Left ventricle myocardium inferior (tissue), 1 donor: ENCODE measurements at regions not wholly inside any gene's neighbourhood (a gene's known extent, or its start where the extent isn't known, plus 50 kb on each side); places are given as distances from the start of the nearest gene placed in this dataset.

Source experiments
- DNase-seq: peaks from one replicate; pipeline ENCODE4 v3.0.0-alpha.2; 2020
- H3K27ac ChIP-seq: fragments of 200-600 bp; replicated peaks from 2 replicates; pipeline ENCODE4 v1.8.0; 2021
- H3K27me3 ChIP-seq: fragments of 200-600 bp; 2 replicates; pipeline ENCODE4 v1.8.0; 2021; ENCODE audit warnings: low read depth
- H3K36me3 ChIP-seq: fragments of 200-600 bp; 2 replicates; pipeline ENCODE4 v1.8.0; 2021
- H3K4me1 ChIP-seq: fragments of 200-600 bp; 2 replicates; pipeline ENCODE4 v1.8.0; 2021
- H3K4me3 ChIP-seq: fragments of 200-600 bp; 2 replicates; pipeline ENCODE4 v1.8.0; 2021; ENCODE audit warnings: mild to moderate bottlenecking, moderate library complexity
- H3K9me3 ChIP-seq: fragments of 200-600 bp; replicated peaks from 2 replicates; pipeline ENCODE4 v1.8.0; 2021
- intact Hi-C: fragments of 100-400 bp; cut with micrococcal nuclease; formaldehyde crosslinking; loops from one replicate; pipeline ENCODE4 v1.11.0; 2022
- TF ChIP-seq, protein P1 (sequence below): fragments of 200-600 bp; IDR thresholded peaks from 2 replicates; pipeline ENCODE4 v1.8.0; 2021; ENCODE audit warnings: antibody characterized with exemption, mild to moderate bottlenecking, borderline replicate concordance
- donor health status: DM: no; HTN: yes; CAD: no; lungs with severe emphysema.

DNA sequence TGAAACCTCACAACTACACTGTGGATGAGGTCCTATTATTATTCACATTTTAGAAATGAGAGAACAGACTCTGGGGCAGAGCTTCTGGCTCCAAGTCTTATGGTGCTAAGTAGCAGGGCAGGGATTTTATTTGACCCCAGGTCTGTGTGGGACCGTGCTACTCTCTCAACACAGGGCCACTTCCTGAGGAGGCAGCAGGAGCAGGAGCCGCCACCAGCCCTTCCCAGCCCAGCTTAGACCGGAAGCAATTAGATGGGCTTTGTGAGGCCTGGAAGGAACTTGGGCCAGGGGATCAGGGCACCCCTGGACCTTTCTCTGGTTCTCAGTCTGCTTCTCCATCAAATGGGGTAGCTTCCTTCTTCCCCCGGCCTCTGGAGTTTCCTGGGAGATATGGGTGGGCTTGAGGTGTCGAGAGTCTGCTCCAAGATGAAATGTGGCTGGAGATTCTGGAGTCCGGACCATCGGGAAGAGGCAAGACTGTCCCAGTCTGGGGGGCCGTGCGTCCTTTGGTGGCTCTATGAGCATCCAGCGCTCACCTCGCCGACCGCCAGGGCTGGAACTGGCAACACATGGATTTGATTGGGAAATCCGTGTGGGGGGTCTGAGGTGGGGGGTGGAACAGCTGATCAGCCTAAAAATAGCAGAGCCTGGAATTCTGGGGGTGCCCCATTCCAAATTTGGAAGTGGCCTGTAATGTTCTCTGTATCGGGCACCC, 136.8 kb downstream of the FOXD2 start:
- H3K27ac ChIP-seq: no peak overlapping the region
- peaks cover 30% of the 10 kb centered on the region for H3K4me1 ChIP-seq
- no peaks in the 10 kb centered on the region for H3K9me3 ChIP-seq
- H3K27me3 ChIP-seq: peaks cover 65% of the 10 kb centered on the region
- H3K36me3 ChIP-seq: no peaks in the 10 kb centered on the region
- intact Hi-C loops: no loop called here
- no peak overlapping the region for H3K4me3 ChIP-seq
- TF ChIP-seq, protein P1, sequence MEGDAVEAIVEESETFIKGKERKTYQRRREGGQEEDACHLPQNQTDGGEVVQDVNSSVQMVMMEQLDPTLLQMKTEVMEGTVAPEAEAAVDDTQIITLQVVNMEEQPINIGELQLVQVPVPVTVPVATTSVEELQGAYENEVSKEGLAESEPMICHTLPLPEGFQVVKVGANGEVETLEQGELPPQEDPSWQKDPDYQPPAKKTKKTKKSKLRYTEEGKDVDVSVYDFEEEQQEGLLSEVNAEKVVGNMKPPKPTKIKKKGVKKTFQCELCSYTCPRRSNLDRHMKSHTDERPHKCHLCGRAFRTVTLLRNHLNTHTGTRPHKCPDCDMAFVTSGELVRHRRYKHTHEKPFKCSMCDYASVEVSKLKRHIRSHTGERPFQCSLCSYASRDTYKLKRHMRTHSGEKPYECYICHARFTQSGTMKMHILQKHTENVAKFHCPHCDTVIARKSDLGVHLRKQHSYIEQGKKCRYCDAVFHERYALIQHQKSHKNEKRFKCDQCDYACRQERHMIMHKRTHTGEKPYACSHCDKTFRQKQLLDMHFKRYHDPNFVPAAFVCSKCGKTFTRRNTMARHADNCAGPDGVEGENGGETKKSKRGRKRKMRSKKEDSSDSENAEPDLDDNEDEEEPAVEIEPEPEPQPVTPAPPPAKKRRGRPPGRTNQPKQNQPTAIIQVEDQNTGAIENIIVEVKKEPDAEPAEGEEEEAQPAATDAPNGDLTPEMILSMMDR: no peak
- DNase-seq: no peak

DNA sequence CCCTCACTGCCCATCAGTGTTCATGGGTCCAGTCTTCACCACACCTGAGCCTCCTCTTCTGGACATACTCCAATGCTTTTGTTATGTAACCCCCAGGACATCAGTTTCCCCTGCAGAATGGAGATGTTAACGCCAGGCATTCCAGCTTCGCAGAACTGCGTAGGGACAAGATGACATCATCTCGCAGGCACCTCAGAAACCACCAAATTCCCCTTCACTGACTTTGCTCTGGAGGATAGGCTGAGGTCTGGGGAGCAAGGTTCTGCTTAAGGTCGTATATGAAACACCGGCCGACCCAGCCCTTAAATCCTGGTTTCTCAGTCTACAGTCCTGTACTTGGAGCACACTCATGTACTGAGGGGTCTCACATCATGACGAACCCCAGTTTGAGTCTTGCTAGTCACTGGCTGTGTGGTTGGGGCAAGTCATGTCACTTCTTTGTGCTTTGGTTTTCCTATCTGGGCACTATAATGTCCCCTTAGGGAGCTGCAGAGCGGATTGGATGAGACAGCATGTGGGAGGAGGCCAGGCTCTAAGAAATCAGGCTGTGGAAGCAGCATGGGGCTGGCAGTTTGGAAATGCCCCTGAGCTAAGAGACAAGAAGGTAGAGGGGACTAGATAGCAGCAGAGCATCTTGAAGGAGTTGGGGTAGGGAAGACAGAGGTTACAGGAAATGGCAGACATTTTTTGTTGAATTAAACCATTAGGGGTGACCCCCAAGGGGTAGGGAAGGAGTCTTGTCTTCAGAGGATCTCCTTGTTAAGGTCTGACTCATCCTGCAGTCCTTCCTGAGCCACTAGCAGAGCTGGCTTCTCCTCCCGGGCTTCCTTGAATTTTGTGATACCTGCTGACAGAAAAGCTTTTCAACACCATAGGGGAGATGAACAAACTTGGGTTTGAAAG, 138.3 kb downstream of the FOXD2 start:
- intact Hi-C loops: no loop called here
- H3K36me3 ChIP-seq: no peaks in the 10 kb centered on the region

DNA sequence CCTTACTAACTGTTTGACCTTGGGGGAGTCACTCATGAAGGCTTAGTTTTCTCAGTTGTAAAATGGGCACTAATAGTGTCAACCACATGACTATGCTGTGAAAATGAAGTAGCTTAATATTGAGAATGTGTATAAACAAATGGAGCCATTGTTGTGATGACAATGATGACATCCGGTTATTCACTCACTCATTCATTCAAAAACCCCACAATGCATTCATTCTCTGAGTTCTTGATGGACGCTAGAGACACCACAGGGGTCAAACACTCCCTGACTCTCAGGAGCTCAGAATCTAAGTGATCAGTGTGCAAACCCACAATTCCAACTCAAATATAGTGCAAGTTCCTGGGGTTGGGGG, 138.9 kb downstream of the FOXD2 start:
- Histone ChIP-seq H3K27ac (no peak overlapping the region), H3K27me3 (peaks cover 77% of the 10 kb centered on the region), H3K9me3 (no peaks in the 10 kb centered on the region), H3K36me3 (no peaks in the 10 kb centered on the region), H3K4me3 (no peak overlapping the region), H3K4me1 (peaks cover 20% of the 10 kb centered on the region)
- intact Hi-C loops: no loop called here
- TF ChIP-seq, protein P1: no peak
- DNase-seq: no peak

More for the DNA sequence above, 138.3 kb downstream of the FOXD2 start:
- no peak for DNase-seq
- Histone ChIP-seq H3K4me1 (peaks cover 20% of the 10 kb centered on the region), H3K27ac (no peak overlapping the region), H3K4me3 (no peak overlapping the region), H3K9me3 (no peaks in the 10 kb centered on the region), H3K27me3 (peaks cover 73% of the 10 kb centered on the region)
- TF ChIP-seq, protein P1: no peak

DNA sequence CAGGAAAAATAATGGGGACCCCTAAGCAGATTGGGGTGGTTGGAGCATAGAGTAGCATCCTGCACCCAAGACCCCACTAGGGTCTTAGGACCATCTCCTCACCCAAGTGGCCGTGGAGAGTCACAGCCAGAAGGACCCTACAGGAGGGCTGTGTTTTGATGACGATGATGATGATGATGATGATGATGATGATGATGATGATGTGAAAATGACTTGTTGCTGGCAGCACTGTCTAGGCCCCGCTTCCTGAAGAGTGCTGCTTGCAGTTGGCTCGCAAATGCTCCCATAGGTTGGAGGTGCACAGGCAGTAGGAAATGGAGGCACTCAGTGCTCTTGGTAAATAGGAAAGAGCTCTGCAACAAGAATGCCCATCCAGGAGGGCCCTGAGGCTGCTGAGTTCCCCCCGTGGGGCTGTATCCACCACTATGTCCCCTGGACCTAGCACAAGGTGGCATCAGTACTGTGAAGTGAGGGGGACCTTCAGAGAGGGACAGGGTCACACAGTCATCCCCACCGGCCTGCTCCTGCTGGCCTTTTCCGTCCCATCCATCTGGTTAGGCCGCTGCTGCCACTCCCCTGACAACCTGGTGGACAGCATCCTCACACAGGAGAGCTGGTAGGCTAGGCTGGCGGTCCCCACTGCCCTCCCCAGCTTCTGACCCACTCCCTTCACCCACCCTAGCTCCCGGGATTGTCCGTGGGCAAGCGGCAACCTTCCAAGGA, 139.6 kb downstream of the FOXD2 start:
- DNase-seq: no peak
- intact Hi-C loops: no loop called here
- H3K27me3 ChIP-seq: peaks cover 77% of the 10 kb centered on the region

More for the DNA sequence above, 139.6 kb downstream of the FOXD2 start:
- Histone ChIP-seq H3K4me3 (no peak overlapping the region), H3K36me3 (no peaks in the 10 kb centered on the region), H3K27ac (peak overlapping the region; percentile 76), H3K9me3 (no peaks in the 10 kb centered on the region), H3K4me1 (peaks cover 20% of the 10 kb centered on the region)
- TF ChIP-seq, protein P1: no peak
